RWPE1 (cell line): ENCODE measurements at regions not wholly inside any gene's neighbourhood (a gene's known extent, or its start where the extent isn't known, plus 50 kb on each side); places are given as distances from the start of the nearest gene placed in this dataset.

Source experiments
- CTCF ChIA-PET: fragments of 350-600 bp; sonication (Branson Sonifier 250); formaldehyde crosslinking; extraction: SDS; loops from one replicate; lab custom pipeline; 2021; lab: Yijun Ruan, JAX
- POLR2A ChIA-PET: fragments of 400-600 bp; formaldehyde crosslinking; extraction: SDS; loops from one replicate; lab custom pipeline; 2020; ENCODE audit warnings: antibody characterized with exemption; ENCODE audit not compliant: low non-redundant PET; lab: Yijun Ruan, JAX
- DNase-seq: peaks from one replicate; pipeline ENCODE4 v3.0.0; 2012; ENCODE audit warnings: low spot score
- H3K27ac ChIP-seq: fragments of 450-650 bp; 2 replicates; pipeline ENCODE4 v1.5.1; 2017
- TF ChIP-seq, protein P1 (sequence below): fragments of 450-650 bp; conservative IDR thresholded peaks from 2 replicates; pipeline ENCODE4 v1.5.1; 2017; ENCODE audit warnings: low read depth, mild to moderate bottlenecking

DNA sequence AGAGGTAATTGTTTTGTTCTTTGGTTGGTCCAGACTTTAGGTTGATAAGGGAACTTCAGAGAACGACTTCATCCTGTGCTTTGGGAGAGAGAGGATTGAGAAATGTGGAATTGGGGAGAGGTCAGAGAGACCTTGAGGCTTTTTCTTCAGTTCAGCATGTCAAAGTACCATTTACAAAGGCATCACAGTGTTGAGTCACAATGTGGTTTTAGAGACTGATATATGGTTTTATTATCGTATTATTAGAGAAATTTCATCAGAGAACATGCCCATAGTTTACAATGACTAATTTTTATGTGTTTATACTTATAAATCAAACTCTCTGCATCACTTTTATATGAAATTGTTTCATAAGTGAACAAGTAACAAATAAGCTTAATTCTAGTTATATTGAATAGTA is 626.6 kb downstream of the DSC3 start:
- no peak overlapping the region for H3K27ac ChIP-seq
- no peak for DNase-seq
- CTCF ChIA-PET = no interaction called here
- POLR2A ChIA-PET = no interaction called here
- TF ChIP-seq, protein P1, sequence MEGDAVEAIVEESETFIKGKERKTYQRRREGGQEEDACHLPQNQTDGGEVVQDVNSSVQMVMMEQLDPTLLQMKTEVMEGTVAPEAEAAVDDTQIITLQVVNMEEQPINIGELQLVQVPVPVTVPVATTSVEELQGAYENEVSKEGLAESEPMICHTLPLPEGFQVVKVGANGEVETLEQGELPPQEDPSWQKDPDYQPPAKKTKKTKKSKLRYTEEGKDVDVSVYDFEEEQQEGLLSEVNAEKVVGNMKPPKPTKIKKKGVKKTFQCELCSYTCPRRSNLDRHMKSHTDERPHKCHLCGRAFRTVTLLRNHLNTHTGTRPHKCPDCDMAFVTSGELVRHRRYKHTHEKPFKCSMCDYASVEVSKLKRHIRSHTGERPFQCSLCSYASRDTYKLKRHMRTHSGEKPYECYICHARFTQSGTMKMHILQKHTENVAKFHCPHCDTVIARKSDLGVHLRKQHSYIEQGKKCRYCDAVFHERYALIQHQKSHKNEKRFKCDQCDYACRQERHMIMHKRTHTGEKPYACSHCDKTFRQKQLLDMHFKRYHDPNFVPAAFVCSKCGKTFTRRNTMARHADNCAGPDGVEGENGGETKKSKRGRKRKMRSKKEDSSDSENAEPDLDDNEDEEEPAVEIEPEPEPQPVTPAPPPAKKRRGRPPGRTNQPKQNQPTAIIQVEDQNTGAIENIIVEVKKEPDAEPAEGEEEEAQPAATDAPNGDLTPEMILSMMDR = no peak

GRCh38 chr18:30409120-30409519 is 633.4 kb downstream of the DSC3 start:
- DNase-seq = no peak
- CTCF ChIA-PET = no interaction called here
- POLR2A ChIA-PET = no interaction called here
- TF ChIP-seq, protein P1 = no peak
- no peak overlapping the region for H3K27ac ChIP-seq

GRCh38 chr18:30406728-30407127 is 635.8 kb downstream of the DSC3 start:
- CTCF ChIA-PET = no interaction called here
- POLR2A ChIA-PET = no interaction called here
- DNase-seq = no peak
- H3K27ac ChIP-seq = no peak overlapping the region
- TF ChIP-seq, protein P1 = no peak

DNA sequence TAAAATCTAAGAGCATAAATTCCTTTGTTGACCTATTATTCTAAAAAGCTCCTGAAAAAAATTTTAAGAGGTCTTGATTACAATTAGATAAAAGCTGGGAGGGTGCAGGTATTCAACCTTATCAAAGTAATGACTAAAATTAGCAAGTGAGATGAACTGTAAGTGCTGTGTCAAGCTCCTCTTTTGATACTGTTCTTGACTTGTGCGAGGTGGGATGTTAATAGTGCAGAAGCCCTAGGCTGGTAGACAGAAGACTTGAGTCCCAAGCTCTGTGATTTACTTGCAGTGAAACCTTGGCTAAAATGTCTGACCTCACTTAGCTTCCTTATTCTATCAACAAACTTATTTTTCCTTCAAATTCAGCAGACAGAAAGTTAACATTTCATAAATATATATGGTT is 637.5 kb downstream of the DSC3 start:
- CTCF ChIA-PET = no interaction called here
- DNase-seq = no peak
- TF ChIP-seq, protein P1 = no peak
- H3K27ac ChIP-seq = no peak overlapping the region
- POLR2A ChIA-PET = no interaction called here

DNA sequence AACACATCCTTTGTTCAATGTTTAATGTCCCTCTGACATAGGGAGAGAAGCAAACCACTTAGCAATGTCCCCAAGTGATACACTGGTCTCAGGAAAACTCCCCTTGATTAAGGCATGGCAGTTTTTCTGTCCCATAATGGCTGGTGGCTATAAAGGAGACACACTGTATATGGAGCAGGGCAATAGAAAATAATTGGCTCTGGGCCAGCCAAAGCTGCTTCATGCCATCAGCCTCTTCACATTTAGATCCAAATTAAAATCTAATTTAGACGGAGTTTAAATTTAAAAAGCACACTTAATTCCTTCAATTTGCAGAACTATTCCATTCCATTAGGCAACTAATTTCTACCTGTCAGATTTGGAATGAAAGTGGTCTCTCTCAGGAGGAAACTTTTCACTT is 638.1 kb downstream of the DSC3 start:
- TF ChIP-seq, protein P1 = no peak
- DNase-seq = no peak
- POLR2A ChIA-PET = no interaction called here
- CTCF ChIA-PET = no interaction called here
- H3K27ac ChIP-seq = no peak overlapping the region

- ChIA-PET POLR2A (no interaction called here), CTCF (no interaction called here)
- no peak overlapping the region for H3K27ac ChIP-seq
- DNase-seq = no peak
- TF ChIP-seq, protein P1 = no peak
Observed at GRCh38 chr18:30403278-30403677, 639.3 kb downstream of the DSC3 start.

GRCh38 chr18:30387401-30387800 is 655.1 kb downstream of the DSC3 start:
- ChIA-PET CTCF (no interaction called here), POLR2A (no interaction called here)
- no peak overlapping the region for H3K27ac ChIP-seq
- TF ChIP-seq, protein P1 = no peak
- peak; percentile 0 for DNase-seq
